HG02852 (cell line): ENCODE measurements at regions not wholly inside any gene's neighbourhood (a gene's known extent, or its start where the extent isn't known, plus 50 kb on each side); places are given as distances from the start of the nearest gene placed in this dataset.
"Not testable (repeated sequence)": the region's sequence is repeated elsewhere in the genome, so short reads cannot be mapped to it uniquely, and the experiment has no call there.

Source experiments
- ATAC-seq: cut with Tn5 transposase; IDR thresholded peaks from one replicate; pipeline ENCODE4 v1.9.1; 2021; ENCODE audit warnings: mild to moderate bottlenecking, moderate library complexity; ENCODE audit not compliant: unreplicated experiment

GRCh38 chr3:10726787-10727186 lies 89.2 kb upstream of the SLC6A11 start:
- no peak for ATAC-seq

DNA sequence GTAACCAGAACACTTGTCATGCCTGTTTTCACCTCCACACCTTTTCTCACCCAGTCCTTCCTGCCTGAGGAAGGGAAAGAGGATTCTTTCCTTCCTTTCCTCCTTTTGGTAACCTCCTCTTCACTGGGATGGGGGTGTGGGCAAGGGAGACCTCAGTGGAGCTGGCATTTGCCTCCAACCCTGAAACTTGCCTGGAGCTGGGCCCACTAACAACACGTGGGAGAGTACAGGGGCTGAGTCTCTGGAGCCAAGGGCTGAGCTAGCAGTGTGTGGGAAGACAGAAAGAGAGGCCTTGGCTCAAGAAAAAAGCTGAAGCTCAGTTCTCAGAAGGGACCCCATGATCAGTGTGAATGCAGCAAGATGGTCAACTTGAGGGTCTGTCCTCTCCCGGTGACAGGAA lies 86.6 kb upstream of the SLC6A11 start:
- no peak for ATAC-seq

DNA sequence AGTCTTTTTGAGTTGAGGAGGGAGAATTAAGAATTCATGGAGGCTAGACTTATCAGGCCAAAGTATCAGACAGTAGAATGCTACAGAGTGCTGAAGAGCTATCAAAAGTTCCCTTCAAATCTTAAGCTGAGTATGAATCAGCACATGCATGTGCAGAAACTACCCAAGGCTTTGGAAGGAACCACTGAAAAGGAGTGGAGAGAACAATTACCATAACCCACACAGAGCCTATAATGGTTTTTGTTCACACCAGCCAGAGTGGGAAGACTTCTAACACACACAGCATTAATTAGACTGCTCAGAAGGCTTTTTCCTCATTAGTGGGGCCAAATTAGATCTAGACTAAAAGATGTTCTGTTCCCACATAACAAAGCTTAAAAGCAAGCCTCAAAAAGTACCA lies 83.7 kb upstream of the SLC6A11 start:
- no peak for ATAC-seq

GRCh38 chr3:10733297-10733696 lies 82.7 kb upstream of the SLC6A11 start:
- ATAC-seq, result no peak

- ATAC-seq, result not testable (repeated sequence)
Observed at GRCh38 chr3:10736444-10736843, 79.6 kb upstream of the SLC6A11 start.

GRCh38 chr3:10737785-10738184 lies 78.2 kb upstream of the SLC6A11 start:
- ATAC-seq, result no peak

DNA sequence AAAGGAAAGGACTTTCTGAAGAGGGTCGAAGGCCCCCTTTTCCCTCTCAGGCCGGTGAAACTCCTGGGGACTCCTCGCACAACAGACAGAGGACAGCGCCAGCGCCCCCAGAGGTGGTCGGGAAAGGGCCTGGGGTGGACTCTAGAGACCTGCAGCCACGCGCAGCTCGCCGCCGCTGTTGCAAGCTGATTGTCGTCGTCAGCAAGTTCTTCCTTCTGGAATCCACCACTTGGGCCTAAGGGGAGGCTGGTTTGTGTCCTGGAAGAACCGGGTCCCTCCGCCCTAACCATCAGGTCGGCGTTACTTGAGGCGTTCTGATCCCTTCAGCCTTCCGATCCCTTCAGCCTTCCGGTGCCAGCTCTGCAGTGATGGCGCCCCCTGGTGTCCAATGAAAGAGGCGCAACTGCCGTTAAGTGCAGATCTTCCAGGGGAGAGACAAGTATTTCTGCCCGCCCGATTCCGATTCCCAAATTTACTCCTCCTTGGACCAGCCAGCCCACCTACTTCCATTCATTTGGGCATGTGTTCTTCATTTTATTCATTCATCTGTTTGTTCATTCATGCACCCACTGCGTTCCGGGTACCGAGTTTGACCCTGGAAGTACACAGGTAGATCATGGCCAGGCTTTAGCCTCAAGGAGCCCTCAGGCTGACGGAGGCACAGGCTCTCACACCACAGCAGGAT lies 77.2 kb upstream of the SLC6A11 start:
- no peak for ATAC-seq

GRCh38 chr3:10740954-10741353 lies 75.1 kb upstream of the SLC6A11 start:
- ATAC-seq, result no peak

DNA sequence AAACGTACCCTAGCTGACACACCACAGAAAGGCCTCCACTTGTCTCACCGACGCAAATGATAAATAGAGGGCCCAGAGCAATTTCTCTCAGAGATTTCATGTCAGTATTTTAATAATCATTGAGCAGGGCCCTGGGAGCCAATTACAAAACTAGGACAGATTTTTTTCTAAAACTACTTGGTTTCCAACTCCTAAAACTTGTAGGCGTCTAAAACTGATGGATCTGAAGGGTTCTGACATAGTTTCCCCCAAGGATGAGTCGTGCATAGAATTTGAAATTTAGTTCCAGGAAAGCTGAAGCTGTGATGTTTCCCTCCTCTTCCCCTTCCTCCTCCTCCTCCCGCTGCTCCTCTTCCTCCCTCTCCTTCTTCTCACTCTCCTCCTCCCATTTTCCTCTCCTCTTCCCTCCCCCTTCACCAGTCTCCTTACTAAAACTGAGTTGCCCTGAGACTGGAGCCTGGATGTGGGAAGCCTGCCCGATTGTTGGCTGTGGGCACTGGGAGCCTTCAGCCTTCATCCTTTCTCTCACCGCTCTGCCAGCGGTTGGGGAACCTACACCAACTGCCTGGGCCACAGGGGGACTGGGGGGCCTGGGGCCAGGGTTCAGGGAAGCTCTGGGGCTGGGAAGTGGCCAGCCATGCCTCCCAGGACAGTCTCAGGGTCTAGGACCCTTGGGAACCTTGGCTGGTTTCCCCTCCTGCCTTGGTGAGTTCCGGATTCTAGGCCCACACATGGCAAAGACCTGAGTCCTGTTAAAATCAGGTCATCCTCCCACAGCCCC lies 73.9 kb upstream of the SLC6A11 start:
- no peak for ATAC-seq

GRCh38 chr3:10743366-10744097 lies 72.5 kb upstream of the SLC6A11 start:
- no peak for ATAC-seq

GRCh38 chr3:10744098-10744465 lies 71.9 kb upstream of the SLC6A11 start:
- no peak for ATAC-seq

- ATAC-seq, result no peak
Observed at GRCh38 chr3:10745392-10745791, 70.6 kb upstream of the SLC6A11 start.

DNA sequence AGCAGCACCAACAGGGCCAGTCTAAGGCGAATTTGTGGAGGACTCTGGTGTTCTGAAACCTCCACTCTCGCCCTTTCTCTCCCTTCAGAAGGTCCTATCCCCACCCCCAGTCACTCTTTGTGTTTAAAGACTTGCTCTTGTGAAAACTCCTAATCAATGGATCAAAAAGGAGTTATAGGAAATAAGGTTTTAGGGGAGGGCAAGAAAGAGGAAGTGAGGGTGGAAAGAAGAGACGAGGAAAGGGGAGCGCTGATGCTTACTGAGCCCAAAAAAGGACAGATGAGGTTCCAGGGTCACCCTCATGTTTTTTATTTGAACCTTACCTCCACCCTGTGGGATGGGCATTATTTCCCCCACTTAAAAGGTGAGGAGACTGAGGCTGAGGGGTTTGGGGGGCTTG lies 70.0 kb upstream of the SLC6A11 start:
- no peak for ATAC-seq

DNA sequence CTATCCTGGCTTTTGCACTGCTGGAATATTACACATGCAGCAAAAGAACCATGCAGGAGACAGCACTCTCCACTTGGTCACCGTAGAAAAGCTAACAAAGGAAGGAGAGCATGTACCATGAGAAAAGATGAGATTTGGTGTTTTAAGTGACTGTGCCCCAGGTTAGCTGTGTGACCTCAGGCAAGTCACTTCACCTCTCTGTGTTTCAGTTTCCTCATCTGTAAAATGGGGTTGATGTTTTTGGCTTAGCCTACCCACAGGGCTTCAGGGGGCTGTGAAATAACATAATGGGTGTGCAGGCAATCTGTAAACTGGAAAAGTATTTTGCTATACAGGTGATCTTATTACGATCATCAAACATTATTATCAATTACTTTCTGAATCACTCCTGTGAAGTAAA lies 69.3 kb upstream of the SLC6A11 start:
- no peak for ATAC-seq

DNA sequence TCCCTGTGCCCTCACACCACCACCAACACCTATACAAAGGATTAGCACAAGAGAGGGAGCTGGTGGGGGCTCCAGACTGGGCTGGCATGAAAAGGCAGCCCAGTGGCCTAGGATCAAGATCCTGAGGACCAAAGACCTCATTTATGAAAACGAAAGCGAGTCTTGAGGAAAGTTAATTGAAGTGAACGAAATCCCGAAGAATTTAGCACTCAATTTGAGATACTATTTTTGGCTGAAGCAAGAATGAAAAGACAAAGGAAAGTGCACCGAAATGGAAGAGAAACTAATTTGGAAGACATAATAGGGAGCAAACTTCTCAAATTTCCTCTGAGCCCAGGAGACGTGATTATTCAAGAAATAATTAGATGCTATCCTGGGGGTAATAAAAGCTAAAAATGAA lies 68.7 kb upstream of the SLC6A11 start:
- ATAC-seq, result no peak

- ATAC-seq, result no peak
Observed at GRCh38 chr3:10748040-10748439, 68.0 kb upstream of the SLC6A11 start.

DNA sequence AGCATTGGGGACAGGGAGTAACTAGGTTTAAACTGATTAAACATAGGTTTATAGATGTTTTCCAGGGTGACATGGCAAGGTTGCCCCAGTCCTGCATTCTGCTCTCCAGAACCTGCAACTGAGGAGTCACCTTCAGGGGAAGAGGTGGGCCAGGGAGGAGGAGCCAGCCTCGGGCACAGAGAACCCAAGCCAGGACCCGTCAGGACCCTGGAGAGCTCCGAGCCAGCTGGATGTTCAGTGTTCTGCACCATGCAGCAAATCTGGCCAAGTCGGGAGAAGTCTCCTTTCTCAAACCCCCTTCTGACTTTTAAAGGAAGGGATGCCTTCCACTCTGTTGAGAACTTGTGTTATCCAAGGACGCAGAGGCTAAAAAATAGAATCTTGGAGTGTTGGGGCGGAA lies 62.1 kb upstream of the SLC6A11 start:
- no peak for ATAC-seq

GRCh38 chr3:10756546-10756945 lies 59.5 kb upstream of the SLC6A11 start:
- no peak for ATAC-seq

DNA sequence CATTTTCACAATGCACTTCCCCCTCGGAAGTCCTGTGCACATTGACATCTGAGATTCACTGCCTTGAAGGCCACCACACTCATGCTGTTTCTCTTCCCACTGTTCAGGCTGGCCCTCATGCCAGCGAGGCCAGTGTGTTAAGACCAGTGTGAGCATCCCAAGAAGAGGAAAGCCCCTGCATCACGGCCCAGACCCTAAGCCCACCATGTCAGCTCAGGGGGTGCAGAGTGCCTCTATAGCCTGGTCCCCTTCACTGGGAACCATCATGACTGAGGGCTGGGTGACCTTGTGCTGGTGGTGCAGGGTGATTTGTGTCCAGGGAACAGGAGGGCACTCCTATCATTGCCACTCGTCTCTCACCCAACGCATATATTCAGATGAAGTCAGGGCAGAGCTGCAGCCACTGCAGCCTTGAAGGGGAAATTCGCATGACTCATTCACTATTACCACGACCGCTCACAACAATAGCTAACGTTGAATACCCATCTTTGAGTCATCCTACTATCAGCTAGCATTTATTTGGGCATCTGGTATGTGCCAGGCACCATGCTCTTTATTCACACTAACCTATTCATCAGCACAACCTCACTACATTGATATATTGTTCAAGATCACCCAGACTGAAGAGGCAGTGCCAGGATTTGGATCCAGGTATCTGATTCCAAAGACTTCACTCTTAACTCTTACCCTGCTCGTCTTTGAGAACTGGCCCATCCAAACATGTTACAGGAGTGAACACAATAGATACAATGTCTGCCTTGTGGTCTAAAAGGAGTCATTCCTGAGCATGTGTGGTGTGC lies 58.8 kb upstream of the SLC6A11 start:
- no peak for ATAC-seq

- ATAC-seq, result no peak
Observed at GRCh38 chr3:10757821-10758130, 58.3 kb upstream of the SLC6A11 start.

DNA sequence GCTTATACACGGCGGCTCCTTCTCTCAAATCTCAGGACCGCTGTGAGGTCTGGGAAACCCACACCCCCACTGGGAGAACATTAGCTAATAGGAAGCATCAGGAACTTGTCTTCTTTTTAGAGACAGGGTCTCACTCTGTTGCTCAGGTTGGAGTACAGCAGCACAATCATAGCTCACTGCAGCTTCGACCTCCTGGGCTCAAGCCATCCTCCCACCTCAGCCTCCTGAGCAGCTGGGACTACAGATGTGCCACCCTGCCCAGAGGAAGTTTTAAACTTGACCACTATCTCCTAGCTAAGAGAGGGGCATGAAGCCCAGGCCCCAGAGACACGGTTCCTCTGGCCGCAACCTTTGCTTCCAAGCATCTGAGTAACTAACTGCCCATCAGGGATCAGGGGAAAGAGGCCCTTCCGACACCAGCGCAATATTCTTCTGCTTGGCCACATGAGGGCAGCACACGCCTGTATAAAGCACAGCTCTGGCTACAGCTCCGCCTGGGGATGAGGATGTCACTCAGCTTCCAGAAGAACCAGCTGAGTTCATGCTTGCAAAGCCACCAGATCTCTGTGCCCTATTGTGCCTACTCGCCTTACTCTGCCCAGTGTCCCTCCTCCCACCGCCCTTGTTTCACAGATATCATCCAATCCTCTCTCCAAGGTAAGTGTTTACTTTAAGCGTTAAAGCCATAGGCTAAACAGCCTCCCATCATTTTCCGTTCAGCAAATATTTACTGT lies 57.6 kb upstream of the SLC6A11 start:
- no peak for ATAC-seq
